Endodermal cell (in vitro differentiated cells): ENCODE measurements at regions not wholly inside any gene's neighbourhood (a gene's known extent, or its start where the extent isn't known, plus 50 kb on each side); places are given as distances from the start of the nearest gene placed in this dataset.

Source experiments
- DNase-seq: peaks from one replicate; pipeline ENCODE4 v3.0.0-alpha.2; 2017
- H3K27ac ChIP-seq: 2 replicates; pipeline ENCODE4 v1.5.1; 2013; ENCODE audit warnings: mild to moderate bottlenecking, low read depth, low read length, moderate library complexity
- H3K27me3 ChIP-seq: 2 replicates; pipeline ENCODE4 v1.6.1; 2013; ENCODE audit warnings: mild to moderate bottlenecking, low read length, moderate library complexity; ENCODE audit not compliant: insufficient read depth, control insufficient read depth, poor library complexity, severe bottlenecking
- H3K36me3 ChIP-seq: 2 replicates; pipeline ENCODE4 v1.7.0; 2013; ENCODE audit warnings: mild to moderate bottlenecking, low read length, moderate library complexity; ENCODE audit not compliant: control insufficient read depth, insufficient read depth
- H3K4me1 ChIP-seq: one replicate; pipeline ENCODE4 v1.7.0; 2013; ENCODE audit warnings: low read length; ENCODE audit not compliant: control insufficient read depth, insufficient read depth
- H3K4me3 ChIP-seq: 2 replicates; pipeline ENCODE4 v1.5.1; 2013; ENCODE audit warnings: mild to moderate bottlenecking, low read length, moderate library complexity
- H3K9ac ChIP-seq: 2 replicates; pipeline ENCODE4 v1.6.1; 2013; ENCODE audit warnings: mild to moderate bottlenecking, low read length, moderate library complexity; ENCODE audit not compliant: poor library complexity, severe bottlenecking; ENCODE audit errors: extremely low read depth
- H3K9me3 ChIP-seq: 2 replicates; pipeline ENCODE4 v1.6.1; 2013; ENCODE audit warnings: mild to moderate bottlenecking, low read length, moderate library complexity; ENCODE audit not compliant: control insufficient read depth
- H3K27ac Mint-ChIP-seq: 2 replicates; pipeline ENCODE4 v1.8.0; 2020; ENCODE audit warnings: mixed read lengths
- H3K27me3 Mint-ChIP-seq: 2 replicates; pipeline ENCODE4 v1.8.0; 2021; ENCODE audit warnings: mild to moderate bottlenecking, mixed read lengths; ENCODE audit not compliant: insufficient read depth
- H3K36me3 Mint-ChIP-seq: 2 replicates; pipeline ENCODE4 v1.8.0; 2020; ENCODE audit warnings: low read depth, mixed read lengths
- H3K4me1 Mint-ChIP-seq: 2 replicates; pipeline ENCODE4 v1.8.0; 2020; ENCODE audit warnings: mixed read lengths
- H3K4me3 Mint-ChIP-seq: 2 replicates; pipeline ENCODE4 v1.8.0; 2020; ENCODE audit warnings: mild to moderate bottlenecking, moderate library complexity, mixed read lengths
- H3K9me3 Mint-ChIP-seq: 2 replicates; pipeline ENCODE4 v1.8.0; 2020; ENCODE audit warnings: mild to moderate bottlenecking, mixed read lengths
- WGBS, 2 experiments: methylation state at CpG; one replicate each; pipeline versions ENCODE4 v1.1.5 to v1.1.7; 2013; ENCODE audit warnings: missing lambda C conversion rate in 2 of 2, mixed read lengths in 1 of 2; ENCODE audit not compliant: insufficient coverage in 1 of 2, insufficient read length in 1 of 2; 5-methylcytosine and 5-hydroxymethylcytosine counted together
- TF ChIP-seq, protein P1 (sequence below): fragments of 200-600 bp; sonication (generic); conservative IDR thresholded peaks from 2 replicates; pipeline ENCODE4 v1.5.0; 2021; ENCODE audit warnings: antibody characterized with exemption, mild to moderate bottlenecking

DNA sequence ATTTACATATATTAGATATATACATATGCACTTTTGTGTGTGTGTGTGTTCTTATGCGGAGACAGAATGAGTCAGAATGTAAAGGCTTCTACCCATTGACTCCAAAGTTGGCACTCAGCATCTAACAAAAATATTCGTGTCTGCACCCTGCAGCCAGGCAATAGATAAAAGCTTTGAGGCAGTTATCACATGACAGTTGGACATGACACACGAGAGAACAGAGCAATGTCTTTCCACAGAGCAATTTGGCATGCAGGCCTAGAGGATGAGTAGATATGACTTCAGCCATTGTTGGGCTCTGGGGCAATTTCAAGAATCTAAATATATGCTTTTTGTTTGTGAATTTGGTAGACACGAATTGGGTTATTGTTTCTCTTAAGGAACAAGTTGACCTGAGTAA lies 391.2 kb downstream of the SLITRK2 start:
- H3K36me3 Mint-ChIP-seq: no peaks in the 10 kb centered on the region
- H3K27ac ChIP-seq: no peak overlapping the region
- no peaks in the 10 kb centered on the region for H3K27me3 ChIP-seq
- no peak overlapping the region for H3K4me3 ChIP-seq
- H3K27me3 Mint-ChIP-seq: no peaks in the 10 kb centered on the region
- peaks cover 14% of the 10 kb centered on the region for H3K9me3 ChIP-seq
- TF ChIP-seq, protein P1, sequence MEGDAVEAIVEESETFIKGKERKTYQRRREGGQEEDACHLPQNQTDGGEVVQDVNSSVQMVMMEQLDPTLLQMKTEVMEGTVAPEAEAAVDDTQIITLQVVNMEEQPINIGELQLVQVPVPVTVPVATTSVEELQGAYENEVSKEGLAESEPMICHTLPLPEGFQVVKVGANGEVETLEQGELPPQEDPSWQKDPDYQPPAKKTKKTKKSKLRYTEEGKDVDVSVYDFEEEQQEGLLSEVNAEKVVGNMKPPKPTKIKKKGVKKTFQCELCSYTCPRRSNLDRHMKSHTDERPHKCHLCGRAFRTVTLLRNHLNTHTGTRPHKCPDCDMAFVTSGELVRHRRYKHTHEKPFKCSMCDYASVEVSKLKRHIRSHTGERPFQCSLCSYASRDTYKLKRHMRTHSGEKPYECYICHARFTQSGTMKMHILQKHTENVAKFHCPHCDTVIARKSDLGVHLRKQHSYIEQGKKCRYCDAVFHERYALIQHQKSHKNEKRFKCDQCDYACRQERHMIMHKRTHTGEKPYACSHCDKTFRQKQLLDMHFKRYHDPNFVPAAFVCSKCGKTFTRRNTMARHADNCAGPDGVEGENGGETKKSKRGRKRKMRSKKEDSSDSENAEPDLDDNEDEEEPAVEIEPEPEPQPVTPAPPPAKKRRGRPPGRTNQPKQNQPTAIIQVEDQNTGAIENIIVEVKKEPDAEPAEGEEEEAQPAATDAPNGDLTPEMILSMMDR: no peak
- H3K4me1 ChIP-seq: no peaks in the 10 kb centered on the region
- H3K4me3 Mint-ChIP-seq: no peak overlapping the region
- no peak overlapping the region for H3K27ac Mint-ChIP-seq
- WGBS, 2 experiments: 39 to 67% methylated on average over 1 to 3 of the region's 4 CpGs
- no peak overlapping the region for H3K9ac ChIP-seq
- H3K4me1 Mint-ChIP-seq: no peaks in the 10 kb centered on the region
- peaks cover 24% of the 10 kb centered on the region for H3K9me3 Mint-ChIP-seq
- no peaks in the 10 kb centered on the region for H3K36me3 ChIP-seq
- no peak for DNase-seq

DNA sequence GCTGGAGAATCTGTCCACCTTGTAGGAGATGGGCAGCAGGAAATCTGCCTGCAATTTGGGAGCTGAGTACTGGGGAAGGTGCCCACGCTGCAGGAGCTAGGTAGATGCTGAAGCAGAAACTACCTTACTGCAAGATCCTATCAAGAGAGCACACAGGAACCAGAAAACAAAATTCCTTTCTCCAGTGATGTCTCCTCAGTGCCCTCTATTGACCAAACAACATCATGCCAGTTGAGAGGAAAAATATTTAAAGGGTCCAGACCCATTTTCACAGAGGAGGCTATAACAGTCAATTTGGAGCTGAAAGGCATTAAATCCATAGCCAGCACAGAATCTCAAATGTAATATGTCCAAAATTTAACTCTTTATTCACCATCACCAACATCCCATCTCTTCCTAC lies 406.8 kb downstream of the SLITRK2 start:
- Histone ChIP-seq H3K9me3 (peaks cover 10% of the 10 kb centered on the region), H3K9ac (no peak overlapping the region), H3K36me3 (no peaks in the 10 kb centered on the region), H3K4me3 (no peak overlapping the region), H3K27ac (no peak overlapping the region), H3K4me1 (no peaks in the 10 kb centered on the region), H3K27me3 (no peaks in the 10 kb centered on the region)
- no CpG with 5 or more reads among the region's 1 CpG for WGBS, 2 experiments
- no peak overlapping the region for H3K27ac Mint-ChIP-seq
- DNase-seq: peak; percentile 32
- H3K9me3 Mint-ChIP-seq: peaks cover 62% of the 10 kb centered on the region
- H3K36me3 Mint-ChIP-seq: no peaks in the 10 kb centered on the region
- H3K4me3 Mint-ChIP-seq: no peak overlapping the region
- no peaks in the 10 kb centered on the region for H3K4me1 Mint-ChIP-seq
- H3K27me3 Mint-ChIP-seq: no peaks in the 10 kb centered on the region
- TF ChIP-seq, protein P1: peak; percentile 71

DNA sequence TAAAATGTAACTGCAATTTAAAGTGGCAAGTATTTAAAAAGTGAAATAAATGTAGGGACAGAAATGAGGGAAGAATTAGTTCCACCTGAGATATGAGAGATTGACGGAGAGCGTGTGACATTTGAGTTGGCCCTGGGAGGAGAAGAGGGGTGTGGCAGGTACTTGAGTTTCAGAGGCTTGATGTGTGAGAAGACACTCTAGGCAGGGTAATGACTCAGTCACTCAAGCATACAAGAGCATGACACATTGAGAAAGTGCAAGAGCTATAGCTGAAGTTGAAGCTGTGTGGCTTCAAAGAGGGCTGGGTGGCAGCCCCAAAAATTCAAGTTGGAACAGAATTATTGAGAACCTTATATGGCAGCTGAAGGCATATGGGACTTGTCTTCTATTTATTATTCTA lies 420.5 kb downstream of the SLITRK2 start:
- H3K4me1 ChIP-seq: no peaks in the 10 kb centered on the region
- no peak for DNase-seq
- no peaks in the 10 kb centered on the region for H3K27me3 ChIP-seq
- Mint-ChIP-seq H3K4me3 (no peak overlapping the region), H3K27me3 (no peaks in the 10 kb centered on the region), H3K4me1 (no peaks in the 10 kb centered on the region), H3K27ac (no peak overlapping the region), H3K9me3 (peaks cover 44% of the 10 kb centered on the region), H3K36me3 (no peaks in the 10 kb centered on the region)
- 93 to 100% methylated on average over 2 of the region's 2 CpGs for WGBS, 2 experiments
- H3K4me3 ChIP-seq: no peak overlapping the region
- no peak overlapping the region for H3K9ac ChIP-seq
- no peak overlapping the region for H3K27ac ChIP-seq
- TF ChIP-seq, protein P1: no peak
- H3K36me3 ChIP-seq: no peaks in the 10 kb centered on the region
- peaks cover 25% of the 10 kb centered on the region for H3K9me3 ChIP-seq
